ENCODE measurements at regions not wholly inside any gene's neighbourhood (a gene's known extent, or its start where the extent isn't known, plus 50 kb on each side); places are given as distances from the start of the nearest gene placed in this dataset.

- no peak for DNase-seq (ENCODE audit: low read depth in 4 of 4, low spot score in 3 of 4)
These were observed 457.6 kb upstream of the ZFHX3 start for GRCh38 chr16:73505577-73505976.

- no peak for DNase-seq (ENCODE audit: low read depth in 4 of 4, low spot score in 3 of 4)
These were observed 457.0 kb upstream of the ZFHX3 start for GRCh38 chr16:73504591-73505575.

- no peak for DNase-seq (ENCODE audit: low read depth in 4 of 4, low spot score in 3 of 4)
These were observed 455.2 kb upstream of the ZFHX3 start for GRCh38 chr16:73503093-73503492.

GRCh38 chr16:73499276-73499675 lies 451.3 kb upstream of the ZFHX3 start:
- no peak for DNase-seq (ENCODE audit: low read depth in 4 of 4, low spot score in 3 of 4)

- DNase-seq (ENCODE audit: low read depth in 4 of 4, low spot score in 3 of 4) = no peak
These were observed 438.0 kb upstream of the ZFHX3 start for GRCh38 chr16:73485880-73486279.

GRCh38 chr16:73483934-73484711 lies 436.2 kb upstream of the ZFHX3 start:
- DNase-seq (ENCODE audit: low read depth in 4 of 4, low spot score in 3 of 4) = no peak

GRCh38 chr16:73483076-73483791 lies 435.3 kb upstream of the ZFHX3 start:
- no peak for DNase-seq (ENCODE audit: low read depth in 4 of 4, low spot score in 3 of 4)

- no peak for DNase-seq (ENCODE audit: low read depth in 4 of 4, low spot score in 3 of 4)
These were observed 434.4 kb upstream of the ZFHX3 start for GRCh38 chr16:73482310-73482709.

- no peak for DNase-seq (ENCODE audit: low read depth in 4 of 4, low spot score in 3 of 4)
These were observed 432.5 kb upstream of the ZFHX3 start for GRCh38 chr16:73480381-73480780.

- DNase-seq (ENCODE audit: low read depth in 4 of 4, low spot score in 3 of 4) = no peak
These were observed 425.8 kb upstream of the ZFHX3 start for GRCh38 chr16:73473713-73474112.

- no peak for DNase-seq (ENCODE audit: low read depth in 4 of 4, low spot score in 3 of 4)
These were observed 416.9 kb upstream of the ZFHX3 start for GRCh38 chr16:73464834-73465233.

- DNase-seq (ENCODE audit: low read depth in 4 of 4, low spot score in 3 of 4) = no peak
These were observed 411.7 kb upstream of the ZFHX3 start for GRCh38 chr16:73459586-73459985.

GRCh38 chr16:73457851-73458250 lies 409.9 kb upstream of the ZFHX3 start:
- no peak for DNase-seq (ENCODE audit: low read depth in 4 of 4, low spot score in 3 of 4)

- DNase-seq (ENCODE audit: low read depth in 4 of 4, low spot score in 3 of 4) = no peak
These were observed 401.0 kb upstream of the ZFHX3 start for GRCh38 chr16:73448970-73449369.

GRCh38 chr16:73447846-73448245 lies 399.9 kb upstream of the ZFHX3 start:
- DNase-seq (ENCODE audit: low read depth in 4 of 4, low spot score in 3 of 4) = no peak

GRCh38 chr16:73434621-73435020 lies 386.7 kb upstream of the ZFHX3 start:
- no peak for DNase-seq (ENCODE audit: low read depth in 4 of 4, low spot score in 3 of 4)

GRCh38 chr16:73433731-73434307 lies 385.9 kb upstream of the ZFHX3 start:
- DNase-seq (ENCODE audit: low read depth in 4 of 4, low spot score in 3 of 4) = no peak

GRCh38 chr16:73432850-73433730 lies 385.2 kb upstream of the ZFHX3 start:
- no peak for DNase-seq (ENCODE audit: low read depth in 4 of 4, low spot score in 3 of 4)

GRCh38 chr16:73430138-73430537 lies 382.2 kb upstream of the ZFHX3 start:
- DNase-seq (ENCODE audit: low read depth in 4 of 4, low spot score in 3 of 4) = no peak

- DNase-seq (ENCODE audit: low read depth in 4 of 4, low spot score in 3 of 4) = no peak
These were observed 380.2 kb upstream of the ZFHX3 start for GRCh38 chr16:73428121-73428520.
